ENCODE measurements at regions not wholly inside any gene's neighbourhood (a gene's known extent, or its start where the extent isn't known, plus 50 kb on each side); places are given as distances from the start of the nearest gene placed in this dataset.
"Not testable (repeated sequence)": the region's sequence is repeated elsewhere in the genome, so short reads cannot be mapped to it uniquely, and the experiment has no call there.

GRCh38 chr16:55072976-55073375, 142.3 kb downstream of the IRX5 start:
- Histone ChIP-seq H2AFZ (no peak overlapping the region), H3K27me3 (ENCODE audit: insufficient read depth, low read depth) (no peaks in the 10 kb centered on the region), H3K9me2 (ENCODE audit: insufficient read depth) (no peaks in the 10 kb centered on the region), H3F3A (ENCODE audit: insufficient read depth, low read depth) (no peaks in the 10 kb centered on the region), H3K4me2 (no peak overlapping the region), H3K4me3 (no peak overlapping the region), H3K4me1 (replicated peaks; ENCODE audit: insufficient read depth) (no peaks in the 10 kb centered on the region), H4K20me1 (ENCODE audit: insufficient read depth) (no peaks in the 10 kb centered on the region), H3K79me2 (ENCODE audit: low read depth) (no peaks in the 10 kb centered on the region), H3K36me3 (ENCODE audit: low read depth) (no peaks in the 10 kb centered on the region), H3K9me3 (ENCODE audit: insufficient read depth, low read depth) (no peaks in the 10 kb centered on the region), H3K27ac (no peak overlapping the region)
- no peak for DNase-seq
- ChIA-PET POLR2A (ENCODE audit: unreplicated experiment) (no interaction called here), CTCF (no interaction called here)
- no peak for TF ChIP-seq CTCF (conservative IDR thresholded peaks at IDR 0.05)
- no peak for TF ChIP-seq EZH2 (IDR thresholded peaks at IDR 0.05; ENCODE audit: low read depth)
- intact Hi-C loops (cut with micrococcal nuclease; ENCODE audit: unreplicated experiment): no loop called here
- no TSS peak for BruUV-seq (replicated peaks)

- H3K79me2 ChIP-seq (ENCODE audit: low read depth): no peaks in the 10 kb centered on the region
- intact Hi-C loops (cut with micrococcal nuclease; ENCODE audit: unreplicated experiment): no loop called here
- ChIA-PET CTCF (no interaction called here), POLR2A (ENCODE audit: unreplicated experiment) (no interaction called here)
- H3K4me1 ChIP-seq (replicated peaks; ENCODE audit: insufficient read depth): no peaks in the 10 kb centered on the region
- H3K27me3 ChIP-seq (ENCODE audit: insufficient read depth, low read depth): no peaks in the 10 kb centered on the region
- no peaks in the 10 kb centered on the region for H4K20me1 ChIP-seq (ENCODE audit: insufficient read depth)
- H3K4me2 ChIP-seq: no peak overlapping the region
- no peaks in the 10 kb centered on the region for H3K9me2 ChIP-seq (ENCODE audit: insufficient read depth)
- TF ChIP-seq CTCF (conservative IDR thresholded peaks at IDR 0.05): no peak
- TF ChIP-seq EZH2 (IDR thresholded peaks at IDR 0.05; ENCODE audit: low read depth): no peak
- DNase-seq: no peak
- no peak overlapping the region for H3K4me3 ChIP-seq
- no peak overlapping the region for H2AFZ ChIP-seq
- H3F3A ChIP-seq (ENCODE audit: insufficient read depth, low read depth): no peaks in the 10 kb centered on the region
- no TSS peak for BruUV-seq (replicated peaks)
- H3K9me3 ChIP-seq (ENCODE audit: insufficient read depth, low read depth): no peaks in the 10 kb centered on the region
- H3K27ac ChIP-seq: no peak overlapping the region
- no peaks in the 10 kb centered on the region for H3K36me3 ChIP-seq (ENCODE audit: low read depth)
Measured at GRCh38 chr16:55073830-55074229, 143.2 kb downstream of the IRX5 start.

GRCh38 chr16:55075208-55075607, 144.5 kb downstream of the IRX5 start:
- H3K36me3 ChIP-seq (ENCODE audit: low read depth); intact Hi-C loops (cut with micrococcal nuclease; ENCODE audit: unreplicated experiment); H3K4me2 ChIP-seq; H3K9me2 ChIP-seq (ENCODE audit: insufficient read depth); H4K20me1 ChIP-seq (ENCODE audit: insufficient read depth); H3K4me3 ChIP-seq; DNase-seq; H3K79me2 ChIP-seq (ENCODE audit: low read depth); H3K9me3 ChIP-seq (ENCODE audit: insufficient read depth, low read depth); H3F3A ChIP-seq (ENCODE audit: insufficient read depth, low read depth); H3K27me3 ChIP-seq (ENCODE audit: insufficient read depth, low read depth); CTCF ChIA-PET; POLR2A ChIA-PET (ENCODE audit: unreplicated experiment); H3K27ac ChIP-seq; H3K4me1 ChIP-seq (replicated peaks; ENCODE audit: insufficient read depth); H2AFZ ChIP-seq; BruUV-seq (replicated peaks): not testable (repeated sequence)

GRCh38 chr16:55076053-55076452, 145.4 kb downstream of the IRX5 start:
- Histone ChIP-seq H3K9me3 (ENCODE audit: insufficient read depth, low read depth) (no peaks in the 10 kb centered on the region), H3K9me2 (ENCODE audit: insufficient read depth) (no peaks in the 10 kb centered on the region), H2AFZ (no peak overlapping the region), H3K4me3 (no peak overlapping the region), H4K20me1 (ENCODE audit: insufficient read depth) (no peaks in the 10 kb centered on the region), H3K36me3 (ENCODE audit: low read depth) (no peaks in the 10 kb centered on the region), H3K27ac (no peak overlapping the region), H3K4me2 (no peak overlapping the region), H3K79me2 (ENCODE audit: low read depth) (no peaks in the 10 kb centered on the region), H3F3A (ENCODE audit: insufficient read depth, low read depth) (no peaks in the 10 kb centered on the region), H3K4me1 (replicated peaks; ENCODE audit: insufficient read depth) (no peaks in the 10 kb centered on the region), H3K27me3 (ENCODE audit: insufficient read depth, low read depth) (no peaks in the 10 kb centered on the region)
- no TSS peak for BruUV-seq (replicated peaks)
- ChIA-PET POLR2A (ENCODE audit: unreplicated experiment) (no interaction called here), CTCF (no interaction called here)
- intact Hi-C loops (cut with micrococcal nuclease; ENCODE audit: unreplicated experiment): no loop called here
- no peak for DNase-seq
- TF ChIP-seq EZH2 (IDR thresholded peaks at IDR 0.05; ENCODE audit: low read depth): no peak
- no peak for TF ChIP-seq CTCF (conservative IDR thresholded peaks at IDR 0.05)
